Prostate gland (tissue), 2 donors: ENCODE measurements at regions not wholly inside any gene's neighbourhood (a gene's known extent, or its start where the extent isn't known, plus 50 kb on each side); places are given as distances from the start of the nearest gene placed in this dataset.

Experiments
- DNase-seq: peaks from one replicate; pipeline ENCODE4 v3.0.0-alpha.2; 2019; ENCODE audit warnings: low spot score
- H3K27ac ChIP-seq, 2 donors: fragments of 200-600 bp; sonication (generic); 2 replicates each; pipeline ENCODE4 v1.5.1; 2017 to 2019
- H3K27me3 ChIP-seq: fragments of 200-600 bp; sonication (generic); replicated peaks from 2 replicates; pipeline ENCODE4 v1.5.1; 2019; ENCODE audit not compliant: insufficient read depth
- H3K36me3 ChIP-seq, 2 donors: fragments of 200-600 bp; sonication (generic); 1 replicate in 1 of 2; 2 replicates in 1 of 2; pipeline versions ENCODE4 v1.5.1 to v1.8.1; 2017 to 2019
- H3K4me1 ChIP-seq: fragments of 200-600 bp; sonication (generic); replicated peaks from 2 replicates; pipeline ENCODE4 v1.5.1; 2019
- H3K4me3 ChIP-seq, 2 donors: fragments of 200-600 bp; sonication (generic); 2 replicates each; pipeline ENCODE4 v1.5.1; 2017 to 2019
- H3K9me3 ChIP-seq: fragments of 200-600 bp; sonication (generic); 2 replicates; pipeline ENCODE4 v1.5.1; 2017
- CTCF ChIP-seq, 4 experiments: fragments of 200-600 bp in 2 of 4; fragments of 450-650 bp in 2 of 4; sonication (generic) in 2 of 4; IDR thresholded peaks; 1 replicate in 3 of 4; 2 replicates in 1 of 4; pipeline ENCODE4 v1.5.1; 2016 to 2019; ENCODE audit warnings: antibody characterized with exemption in 4 of 4, mild to moderate bottlenecking in 2 of 4, moderate library complexity in 2 of 4
- POLR2A ChIP-seq: fragments of 450-650 bp; IDR thresholded peaks from one replicate; pipeline ENCODE4 v1.6.1; 2016; ENCODE audit warnings: antibody characterized with exemption, mild to moderate bottlenecking
- POLR2AphosphoS5 ChIP-seq: sonication (generic); formaldehyde crosslinking; IDR thresholded peaks from one replicate; pipeline ENCODE4 v1.6.1; 2017; ENCODE audit warnings: antibody characterized with exemption
- WGBS: methylation state at CpG from one replicate; pipeline ENCODE4 v1.1.5; 2018; 5-methylcytosine and 5-hydroxymethylcytosine counted together
- intact Hi-C: fragments of 100-400 bp; cut with DNase I; formaldehyde crosslinking; loops from one replicate; pipeline ENCODE4 v1.14.2; 2022

GRCh38 chr18:4870177-4870773 lies 326.8 kb downstream of the AKAIN1 start:
- H3K27ac ChIP-seq: no peak overlapping the region

GRCh38 chr18:4869155-4869554 lies 327.9 kb downstream of the AKAIN1 start:
- 70% methylated on average over 3 of the region's 3 CpGs for WGBS
- TF ChIP-seq CTCF (IDR thresholded peaks at IDR 0.05): no peak
- Histone ChIP-seq H3K27me3 (no peaks in the 10 kb centered on the region), H3K36me3 (no peaks in the 10 kb centered on the region), H3K9me3 (no peaks in the 10 kb centered on the region), H3K4me1 (no peaks in the 10 kb centered on the region), H3K4me3 (no peak overlapping the region), H3K27ac (no peak overlapping the region)
- DNase-seq: no peak
- intact Hi-C loops: no loop called here

More at GRCh38 chr18:4870177-4870773, 326.8 kb downstream of the AKAIN1 start:
- H3K4me3 ChIP-seq: no peak overlapping the region
- 92% methylated on average over 4 of the region's 4 CpGs for WGBS
- no peaks in the 10 kb centered on the region for H3K36me3 ChIP-seq
- no peak for TF ChIP-seq POLR2A
- TF ChIP-seq POLR2AphosphoS5: no peak
- no peak for TF ChIP-seq CTCF (IDR thresholded peaks at IDR 0.05)
- no peaks in the 10 kb centered on the region for H3K9me3 ChIP-seq
- no peaks in the 10 kb centered on the region for H3K27me3 ChIP-seq
- intact Hi-C loops: no loop called here
- no peak for DNase-seq
- no peaks in the 10 kb centered on the region for H3K4me1 ChIP-seq

DNA sequence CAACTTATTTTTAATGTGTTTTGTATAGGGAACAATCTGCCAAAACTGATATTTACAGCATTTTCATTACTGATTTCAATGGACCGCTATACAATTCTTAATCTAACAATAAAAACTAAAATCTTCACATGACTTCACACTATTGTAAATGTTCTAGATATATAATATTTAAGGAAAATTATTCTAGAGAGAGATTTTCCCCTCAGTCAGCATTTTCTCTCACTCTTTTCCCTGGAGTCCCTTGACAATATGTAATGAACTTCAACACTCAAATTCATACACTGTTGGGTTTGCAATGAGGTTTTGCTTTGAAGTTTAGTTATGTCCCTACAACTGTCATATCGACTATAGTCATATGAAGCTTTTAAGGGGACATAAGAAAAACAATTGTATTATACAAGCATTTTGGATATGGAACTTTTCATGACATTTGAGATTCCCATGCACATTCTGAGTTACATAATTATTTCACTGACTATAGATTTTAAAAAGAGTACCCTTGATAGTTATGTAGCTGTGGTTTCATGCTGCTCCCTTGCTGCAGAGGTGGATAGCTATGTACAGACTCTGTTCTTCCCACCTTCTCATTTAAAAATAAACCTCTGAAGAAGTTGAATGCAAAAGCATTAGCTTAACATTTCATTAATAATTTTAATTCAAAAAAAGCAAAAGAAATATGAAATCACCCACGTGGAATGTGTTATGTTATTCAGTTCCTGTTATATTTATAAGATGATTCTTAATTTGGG lies 338.5 kb downstream of the AKAIN1 start:
- no peak for DNase-seq
- Histone ChIP-seq H3K4me1 (no peaks in the 10 kb centered on the region), H3K9me3 (no peaks in the 10 kb centered on the region), H3K27me3 (no peaks in the 10 kb centered on the region), H3K27ac (no peak overlapping the region), H3K4me3 (no peak overlapping the region), H3K36me3 (no peaks in the 10 kb centered on the region)
- intact Hi-C loops: no loop called here
- TF ChIP-seq POLR2AphosphoS5 (no peak), CTCF (IDR thresholded peaks at IDR 0.05) (no peak), POLR2A (no peak)
- 83% methylated on average over 3 of the region's 3 CpGs for WGBS

DNA sequence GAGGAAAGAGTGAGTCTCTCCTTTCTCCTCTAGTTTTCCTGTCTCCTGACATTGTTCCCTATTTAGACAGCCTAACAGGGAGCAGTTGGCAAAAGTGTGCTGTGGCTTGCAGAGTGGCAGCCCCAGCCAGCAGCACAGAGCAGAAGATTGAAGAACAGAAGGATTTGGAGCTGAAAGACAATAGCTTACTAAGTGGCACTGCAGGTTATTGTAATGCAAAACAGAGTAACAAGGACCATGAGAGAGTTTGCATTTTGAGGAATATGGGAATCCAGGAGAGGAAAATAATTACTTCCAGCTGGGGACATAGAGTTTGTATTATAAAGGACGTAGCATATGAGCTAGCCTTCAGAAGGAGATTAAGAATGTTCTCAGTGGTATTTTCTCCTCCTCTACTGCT lies 342.4 kb downstream of the AKAIN1 start:
- intact Hi-C loops: no loop called here

More for the DNA sequence above, 342.4 kb downstream of the AKAIN1 start:
- no peaks in the 10 kb centered on the region for H3K4me1 ChIP-seq
- TF ChIP-seq CTCF (IDR thresholded peaks at IDR 0.05) (no peak), POLR2A (no peak), POLR2AphosphoS5 (no peak)
- no peaks in the 10 kb centered on the region for H3K36me3 ChIP-seq
- H3K27ac ChIP-seq: no peak overlapping the region
- WGBS: 69% methylated on average over 1 of the region's 1 CpG
- no peak for DNase-seq
- no peaks in the 10 kb centered on the region for H3K9me3 ChIP-seq
- no peaks in the 10 kb centered on the region for H3K27me3 ChIP-seq
- H3K4me3 ChIP-seq: no peak overlapping the region
